HG02588 (cell line): ENCODE measurements at regions not wholly inside any gene's neighbourhood (a gene's known extent, or its start where the extent isn't known, plus 50 kb on each side); places are given as distances from the start of the nearest gene placed in this dataset.

Experiments
- ATAC-seq: cut with Tn5 transposase; IDR thresholded peaks from one replicate; pipeline ENCODE4 v1.9.1; 2021; ENCODE audit warnings: mild to moderate bottlenecking, moderate library complexity; ENCODE audit not compliant: unreplicated experiment

DNA sequence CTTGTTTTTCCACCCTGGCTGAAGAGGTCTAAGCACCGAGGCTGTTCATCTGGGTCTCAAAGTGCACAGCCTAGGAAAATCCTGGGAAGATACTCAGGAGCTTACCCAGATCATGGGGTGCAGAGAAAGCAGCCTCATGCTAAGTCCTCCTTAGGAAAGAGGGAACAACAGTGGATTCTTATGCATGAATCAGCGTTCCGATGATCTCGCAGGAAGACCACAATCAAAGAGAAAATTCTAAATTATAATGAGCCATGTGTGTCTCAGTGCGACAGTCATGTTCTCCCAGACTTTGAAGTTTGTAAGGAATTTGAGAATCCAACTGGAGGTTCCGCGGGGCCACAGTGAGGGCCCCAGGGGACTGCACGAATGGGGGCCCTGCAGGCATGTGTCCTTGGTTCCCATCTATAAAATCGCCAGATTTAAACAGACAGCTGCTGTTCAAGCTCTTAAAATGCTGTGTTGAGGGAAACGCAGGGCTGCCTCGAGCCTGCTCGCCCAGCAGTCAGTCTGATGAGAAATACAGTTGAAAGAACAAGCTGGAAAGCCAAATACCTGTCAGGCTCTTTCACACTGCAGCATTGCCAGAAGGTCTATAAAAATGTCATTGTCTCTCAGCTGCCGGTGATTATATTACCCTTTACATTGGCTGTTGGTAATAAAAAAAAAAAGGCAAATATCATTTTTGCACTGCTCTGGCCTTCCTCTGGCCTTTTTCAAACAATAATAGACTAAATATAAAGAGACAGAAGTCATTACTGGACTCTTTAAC is 152.1 kb downstream of the PMP22 start:
- no peak for ATAC-seq

DNA sequence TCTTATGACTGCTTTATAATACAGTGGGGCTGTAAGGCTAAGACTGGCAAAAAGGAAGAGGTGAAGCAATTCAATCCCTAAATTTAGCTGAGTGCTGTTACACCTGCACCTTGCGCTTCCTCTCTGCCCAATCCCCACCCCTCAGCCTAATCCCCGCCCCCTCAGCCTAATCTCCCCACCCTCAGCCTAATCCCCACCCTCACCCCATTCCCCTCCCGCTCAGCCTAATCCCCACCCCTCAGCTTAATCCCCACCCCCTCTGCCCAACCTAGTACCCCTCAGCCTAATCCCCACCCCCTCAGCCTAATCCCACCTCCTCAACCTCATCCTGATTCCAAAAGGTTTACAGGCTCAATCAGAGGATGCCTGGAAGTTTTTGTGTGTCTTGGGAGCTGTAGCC is 155.5 kb downstream of the PMP22 start:
- no peak for ATAC-seq

DNA sequence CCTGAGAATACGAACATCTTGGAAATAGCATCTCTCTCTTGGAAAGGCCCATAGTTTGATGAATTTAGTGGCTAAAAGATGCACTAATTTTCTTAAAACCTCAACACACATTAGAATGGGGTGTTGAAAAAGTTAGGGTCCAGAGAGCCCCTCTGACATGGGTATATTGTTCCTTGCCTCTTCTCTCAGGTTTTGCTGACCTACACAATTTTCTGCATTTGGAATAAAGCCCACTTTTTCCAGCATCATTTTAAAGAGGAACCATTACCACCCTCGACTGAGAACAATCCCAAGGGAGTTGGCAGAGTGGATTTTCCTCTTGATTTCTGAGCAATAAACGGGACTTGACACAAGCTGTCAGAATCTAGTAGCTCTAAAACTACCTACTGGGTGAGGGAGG is 156.1 kb downstream of the PMP22 start:
- no peak for ATAC-seq

DNA sequence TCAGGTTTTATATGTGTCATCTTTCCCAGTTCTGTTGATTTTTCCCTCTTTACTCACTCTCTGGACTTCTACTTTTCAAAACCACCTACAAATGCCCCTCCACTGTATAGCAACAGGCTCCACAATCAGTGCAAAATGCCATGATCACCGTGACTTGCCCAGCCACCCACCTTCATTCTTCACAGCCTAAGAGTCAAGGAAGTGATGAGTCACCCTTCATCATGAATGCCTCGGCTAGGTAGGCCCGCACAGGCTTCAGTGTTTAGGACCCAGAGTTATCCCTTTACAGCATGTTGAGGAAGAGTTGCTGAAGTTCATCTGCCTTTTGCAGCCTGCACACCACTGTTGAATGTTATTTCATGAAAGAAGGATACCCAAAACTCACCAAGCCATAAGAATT is 158.6 kb downstream of the PMP22 start:
- no peak for ATAC-seq

DNA sequence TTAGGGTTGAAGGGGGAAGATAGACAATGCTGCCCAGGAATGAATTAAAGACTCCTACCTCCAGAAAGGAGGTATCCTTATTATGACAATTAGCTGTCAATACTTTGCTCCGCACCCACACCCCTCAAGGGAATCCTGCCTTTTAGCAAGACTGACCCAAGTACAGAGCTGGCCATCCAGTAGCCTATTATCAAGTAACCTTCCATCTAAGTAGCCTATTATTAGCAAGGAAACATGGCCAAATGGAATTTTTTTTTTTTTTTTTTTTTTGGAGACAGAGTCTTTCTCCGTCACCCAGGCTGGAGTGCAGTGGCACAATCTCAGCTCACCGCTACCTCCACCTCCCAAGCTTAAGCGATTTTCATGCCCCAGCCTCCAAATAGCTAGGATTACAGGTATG is 161.3 kb downstream of the PMP22 start:
- no peak for ATAC-seq

DNA sequence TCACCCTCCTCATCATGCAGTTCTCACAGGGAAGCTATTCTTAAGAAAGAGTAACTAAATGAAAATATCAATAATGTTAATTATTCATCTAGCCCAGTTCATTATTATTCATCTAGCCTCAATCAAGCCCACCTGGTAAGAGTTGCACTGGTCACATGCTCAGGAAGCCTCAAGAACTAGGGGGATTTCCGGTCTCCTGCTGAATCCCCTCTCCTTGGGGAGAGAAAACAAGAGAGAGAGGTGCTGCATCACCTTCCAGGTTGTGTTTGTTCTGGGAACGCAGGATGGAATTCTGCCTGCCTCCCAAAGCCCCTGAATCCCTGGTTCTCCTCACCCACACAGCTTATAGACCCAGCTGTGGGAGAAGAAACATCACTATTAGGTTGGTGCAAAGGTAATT is 164.0 kb downstream of the PMP22 start:
- ATAC-seq: no peak

DNA sequence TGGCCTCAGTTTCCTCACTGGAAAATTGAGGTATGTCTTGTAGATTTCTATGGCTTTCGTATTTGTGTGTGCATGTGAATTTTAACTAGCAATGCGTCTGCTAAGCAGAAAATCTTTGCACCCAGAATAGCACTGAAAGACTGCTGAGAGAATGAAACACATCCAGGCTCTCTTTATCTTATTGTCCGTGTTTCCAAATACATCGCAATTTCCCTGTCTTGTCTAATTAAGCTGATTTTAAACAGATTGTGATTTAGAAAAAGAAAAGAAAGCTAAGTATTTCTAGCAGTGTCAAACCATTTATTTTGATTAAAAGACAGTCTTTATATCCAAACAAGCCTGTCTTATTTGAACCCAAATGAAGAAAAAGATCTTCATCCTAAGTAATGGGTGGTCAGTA is 168.6 kb downstream of the PMP22 start:
- no peak for ATAC-seq

DNA sequence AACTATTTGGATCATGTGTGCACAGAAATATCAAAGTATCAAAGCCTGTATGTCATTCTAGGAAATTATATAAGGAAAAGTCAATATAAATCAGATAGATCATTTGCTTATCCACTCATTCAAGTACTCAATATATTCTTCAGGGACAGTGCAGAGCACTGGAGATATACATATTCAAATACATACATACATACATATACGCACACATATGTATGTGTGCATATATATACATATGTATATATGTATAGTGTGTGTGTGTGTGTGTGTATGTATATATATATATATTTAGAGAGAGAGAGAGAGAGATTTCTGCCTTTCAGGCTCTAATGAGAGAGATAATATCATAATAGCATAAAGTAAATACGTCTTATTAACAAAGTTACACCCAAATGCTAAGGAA is 169.2 kb downstream of the PMP22 start:
- ATAC-seq: no peak

DNA sequence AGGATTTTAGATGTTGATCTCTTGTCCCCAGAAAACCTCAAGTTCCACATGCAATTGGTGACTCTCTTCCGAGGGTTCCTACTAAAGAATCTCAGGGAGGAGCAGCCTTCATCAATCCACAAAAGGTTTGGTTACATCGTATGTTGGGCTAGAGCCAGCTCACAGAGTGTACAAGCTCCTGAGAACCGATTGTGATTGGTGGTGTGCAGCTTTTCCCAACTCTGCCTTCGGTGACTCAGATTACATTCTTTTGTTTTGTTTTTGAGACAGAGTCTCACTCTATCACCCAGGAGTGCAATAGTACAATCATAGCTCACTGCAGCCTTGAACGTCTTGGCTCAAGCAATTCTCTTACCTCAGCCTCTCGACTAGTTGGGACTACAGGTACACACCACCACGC is 172.4 kb downstream of the PMP22 start:
- no peak for ATAC-seq

DNA sequence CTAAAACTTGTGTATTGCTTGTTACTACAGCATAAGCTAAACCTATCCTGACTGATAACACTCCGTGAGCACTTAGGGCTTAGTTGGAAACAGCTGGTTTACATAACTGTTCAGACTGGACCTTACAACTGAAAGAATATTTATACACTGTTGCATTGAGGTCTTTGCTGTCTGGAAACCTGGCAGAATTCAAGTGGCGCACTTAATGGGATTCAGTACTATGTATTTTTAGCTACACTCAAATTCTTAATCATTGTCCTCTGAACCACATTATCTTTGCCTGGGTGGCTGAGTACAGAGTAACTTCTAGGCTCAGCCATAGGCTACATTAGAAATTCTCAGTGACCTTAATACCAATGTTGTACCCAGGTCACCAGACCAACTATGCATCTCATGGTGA is 172.9 kb downstream of the PMP22 start:
- no peak for ATAC-seq

DNA sequence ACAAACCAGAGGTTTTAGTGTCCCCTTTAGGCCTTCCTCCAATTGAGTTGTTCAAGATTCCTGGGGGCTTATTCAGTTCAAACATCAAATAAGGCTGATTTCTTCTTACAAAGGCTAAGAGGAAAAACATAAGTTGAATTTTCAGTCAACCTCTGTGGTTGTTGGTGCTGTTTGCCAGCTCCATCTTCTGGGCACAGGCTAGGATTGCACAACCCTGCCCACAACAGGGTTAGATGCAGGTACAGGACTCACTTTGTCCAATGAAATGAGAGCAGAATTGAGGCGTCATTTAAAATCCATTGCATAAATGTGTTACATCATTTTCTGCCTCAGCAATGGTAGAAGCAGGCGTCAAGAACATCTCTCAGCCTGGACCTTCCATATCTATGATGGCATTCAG is 173.3 kb downstream of the PMP22 start:
- ATAC-seq: no peak

DNA sequence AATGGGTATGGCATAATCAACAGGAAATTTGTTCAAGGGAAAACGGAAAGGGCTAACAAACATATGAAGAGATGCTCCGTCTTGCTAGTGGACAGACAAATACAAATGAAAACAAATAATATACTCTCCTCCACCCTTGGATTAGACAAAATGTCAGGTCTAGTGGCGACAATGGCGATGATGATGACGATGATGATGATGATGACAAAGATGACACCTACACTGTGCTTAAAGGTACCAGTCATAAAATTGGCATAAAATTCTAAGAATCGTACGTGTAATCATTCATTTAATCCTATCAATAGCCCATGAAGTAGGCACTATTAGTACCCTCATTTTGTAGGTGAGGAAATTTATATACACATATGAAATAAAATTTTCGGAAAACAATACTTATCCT is 174.6 kb downstream of the PMP22 start:
- ATAC-seq: no peak

DNA sequence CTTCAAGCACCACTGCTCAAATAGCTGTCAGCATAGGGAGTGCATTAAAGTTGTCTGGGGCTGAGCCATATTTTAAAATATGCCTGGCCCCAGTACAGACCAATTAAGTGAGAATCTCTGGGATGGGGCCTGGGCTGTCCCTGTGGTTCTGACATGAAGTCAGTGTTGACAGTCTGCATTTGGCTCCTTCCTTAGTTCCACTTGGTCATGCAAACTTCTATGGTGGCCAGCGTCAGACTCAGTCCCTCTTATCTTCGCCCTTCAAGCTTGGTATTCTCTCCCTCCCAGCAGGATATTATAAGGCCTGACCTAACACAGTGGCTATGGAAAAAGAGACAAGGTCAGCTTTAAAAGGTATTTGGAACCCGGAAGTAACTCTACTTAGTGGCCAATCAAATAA is 177.2 kb downstream of the PMP22 start:
- ATAC-seq: no peak

DNA sequence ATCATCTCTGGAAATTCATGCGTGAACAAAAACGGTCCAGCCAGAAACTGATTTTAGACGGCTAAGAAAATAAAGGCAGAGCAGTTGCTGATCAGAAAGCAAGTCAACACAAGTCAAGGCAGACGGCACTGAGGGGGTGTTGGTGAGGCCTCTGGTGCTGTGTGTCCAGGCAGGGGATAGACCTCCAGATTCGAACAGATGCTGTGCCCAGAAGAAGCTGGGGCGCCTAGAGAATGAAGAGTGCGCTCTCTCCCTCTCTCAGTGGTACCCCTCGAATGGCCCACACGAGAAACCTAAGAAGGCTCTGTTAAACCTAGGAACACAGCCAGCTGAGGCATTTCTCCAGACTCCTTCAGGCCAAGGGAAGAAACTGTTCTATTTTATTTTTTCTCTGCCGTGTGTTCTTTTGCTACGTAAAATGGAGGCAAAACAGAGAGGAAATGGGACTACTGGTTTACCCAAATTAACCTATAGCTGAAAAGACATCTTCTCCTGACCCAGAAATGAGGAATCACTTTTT is 178.3 kb downstream of the PMP22 start:
- ATAC-seq: no peak

DNA sequence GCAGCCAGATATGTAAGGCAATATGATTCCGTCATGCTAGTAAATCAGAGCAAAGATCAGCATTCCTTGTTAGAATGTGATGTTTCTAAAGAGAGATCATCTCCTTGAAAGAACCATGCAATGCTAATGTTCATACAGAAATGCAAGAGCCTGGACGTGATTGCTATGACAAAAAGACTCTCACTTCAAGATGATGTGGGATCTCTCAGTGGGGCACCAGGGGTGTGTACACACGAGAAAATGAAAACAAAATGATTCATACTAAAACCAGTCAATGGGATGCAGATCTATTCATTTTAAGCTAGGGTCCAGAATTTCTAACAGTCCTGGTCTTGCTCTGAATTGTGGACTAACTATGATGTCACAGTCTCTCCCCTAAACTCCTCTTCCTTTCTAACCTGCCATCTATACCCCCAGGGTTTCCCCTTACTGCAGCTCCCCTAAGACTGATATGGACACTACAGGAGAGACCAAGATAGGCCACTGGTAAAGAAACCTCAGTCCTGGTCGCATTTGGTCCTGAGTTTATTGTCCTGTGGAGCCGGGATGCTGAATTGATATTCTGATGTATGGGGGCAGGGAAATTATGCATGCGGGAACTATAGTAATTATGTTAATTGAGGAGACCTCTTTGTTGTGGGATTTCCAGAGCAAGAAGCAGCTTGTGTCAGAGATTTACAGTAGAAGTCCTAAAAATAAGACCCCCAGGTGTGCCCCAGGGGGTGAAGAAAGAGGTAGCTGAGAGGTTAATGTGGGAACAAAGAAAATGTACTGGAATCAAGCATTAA is 179.0 kb downstream of the PMP22 start:
- no peak for ATAC-seq

DNA sequence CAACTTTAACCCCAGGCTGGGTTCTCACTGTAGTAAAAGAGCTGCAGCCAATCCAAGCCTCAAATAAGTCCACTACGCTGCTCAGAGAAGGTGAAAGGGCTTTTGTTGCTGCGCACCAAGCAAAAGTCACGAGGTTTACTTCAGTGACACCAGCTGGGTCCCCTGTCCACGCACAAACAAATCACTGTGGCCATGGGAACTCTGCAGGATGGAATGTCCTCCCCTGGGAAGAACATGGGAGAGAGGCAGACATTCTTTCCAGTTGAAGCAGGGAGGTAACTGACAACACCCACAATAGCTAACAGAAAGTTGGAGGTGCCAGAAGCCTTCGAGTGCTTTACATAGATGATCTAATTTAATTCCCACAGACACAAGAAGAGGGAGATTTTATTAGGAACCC is 181.9 kb downstream of the PMP22 start:
- ATAC-seq: no peak

DNA sequence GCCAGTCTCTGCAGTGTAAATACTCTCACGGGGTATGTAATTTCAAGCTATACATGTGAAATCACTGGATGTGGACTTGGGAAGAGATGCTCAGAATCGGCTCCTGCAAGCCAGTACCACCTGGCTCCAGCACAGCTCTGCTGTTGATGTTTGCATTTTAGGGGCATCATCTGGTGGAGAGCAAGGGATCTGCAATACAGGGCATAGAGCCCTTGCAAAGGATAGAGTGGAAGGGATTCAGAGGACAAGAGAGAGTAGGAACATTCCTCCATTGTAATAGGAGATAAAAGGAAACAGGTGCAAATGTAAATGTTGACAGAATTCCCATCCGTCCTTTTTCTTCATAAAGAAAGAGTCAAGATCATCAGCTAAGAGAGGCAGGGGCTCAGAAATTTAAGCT is 184.1 kb downstream of the PMP22 start:
- ATAC-seq: no peak

DNA sequence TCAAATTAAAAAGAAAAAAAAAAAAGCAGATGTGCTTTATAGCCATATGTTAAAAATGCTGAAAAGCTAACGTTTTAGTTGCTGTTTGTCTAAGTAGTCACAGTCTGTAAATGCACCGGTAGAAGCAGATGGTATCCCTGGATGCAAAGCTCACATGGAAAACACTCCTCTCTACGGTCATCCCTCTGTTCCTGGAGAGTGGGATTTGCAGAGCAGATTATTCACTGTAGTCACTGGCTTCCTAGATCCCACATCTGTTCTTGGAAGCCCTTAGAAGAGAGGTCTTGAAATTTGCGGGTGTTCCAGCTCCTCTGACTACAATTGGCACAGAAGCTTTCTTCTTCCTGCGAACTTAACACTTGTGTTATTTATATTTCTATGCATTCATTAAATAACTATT is 186.6 kb downstream of the PMP22 start:
- ATAC-seq: no peak

DNA sequence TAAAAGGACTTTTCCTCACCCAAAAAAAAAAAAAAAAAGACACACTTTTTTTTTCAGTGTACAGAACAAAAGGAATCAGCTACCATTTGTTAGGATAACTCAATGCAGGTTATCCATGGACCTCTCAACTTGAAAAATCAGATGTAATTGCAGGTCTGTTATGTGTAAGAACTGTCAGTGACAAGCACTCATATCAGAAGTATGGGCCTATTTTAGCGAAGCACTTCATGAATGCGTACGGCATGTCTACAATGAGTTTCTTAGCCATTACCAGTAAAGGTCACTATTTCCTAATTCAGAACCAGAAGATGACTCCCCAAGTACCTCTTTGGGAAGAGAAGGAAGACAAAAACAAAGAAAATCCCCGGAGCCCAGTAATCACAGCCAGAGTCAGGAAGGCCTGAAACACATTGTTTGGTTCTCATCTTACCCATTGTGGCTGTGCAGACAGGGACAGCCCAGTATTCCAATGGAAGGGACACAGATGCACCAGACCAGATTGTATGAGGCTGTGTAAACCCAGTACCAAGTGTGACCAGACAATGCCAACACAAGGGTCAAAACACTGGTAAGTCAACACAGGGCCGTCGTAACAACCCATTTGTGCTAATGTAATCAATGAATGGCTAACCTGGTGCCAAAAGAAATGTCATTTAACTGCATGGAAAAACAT is 188.0 kb downstream of the PMP22 start:
- ATAC-seq: no peak

DNA sequence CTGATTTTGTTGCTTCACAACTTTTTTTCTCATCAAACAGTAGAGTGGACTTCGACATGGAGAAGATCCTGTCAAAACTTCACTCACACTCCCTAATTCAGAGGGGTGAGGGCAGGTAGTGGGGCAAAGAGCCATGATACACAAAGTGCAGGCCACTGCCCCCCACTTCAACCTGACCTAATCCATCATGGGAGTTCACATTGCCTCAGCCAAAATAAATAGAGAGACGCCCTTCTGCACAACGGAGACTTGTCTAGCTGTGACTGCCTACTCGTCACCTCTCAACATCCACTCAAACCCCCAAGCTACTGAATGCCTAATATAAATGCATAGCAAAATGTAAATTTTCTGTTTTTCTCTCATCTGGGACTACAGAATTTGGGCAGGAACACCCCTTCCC is 213.2 kb downstream of the PMP22 start:
- ATAC-seq: no peak

DNA sequence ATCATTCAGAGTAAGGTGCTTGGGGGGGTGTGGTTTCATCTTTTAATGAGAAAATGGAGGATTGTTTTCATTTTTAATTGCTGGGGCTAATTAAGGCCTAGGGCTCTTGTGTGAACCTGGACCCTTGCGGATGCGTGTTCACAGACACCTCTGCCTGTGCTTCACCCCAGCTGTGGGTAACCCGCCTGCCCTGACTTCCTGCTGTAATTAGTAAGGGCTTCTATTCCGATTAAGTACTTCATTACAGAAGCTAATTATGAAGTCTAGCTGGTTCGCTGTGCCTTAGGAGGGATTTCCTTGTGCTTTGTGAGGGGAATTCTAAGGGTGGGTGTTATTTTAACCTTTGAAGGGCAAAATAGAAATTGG is 215.3 kb downstream of the PMP22 start:
- ATAC-seq: no peak
